ACC112 (cell line): ENCODE measurements at regions not wholly inside any gene's neighbourhood (a gene's known extent, or its start where the extent isn't known, plus 50 kb on each side); places are given as distances from the start of the nearest gene placed in this dataset.

Experiments
- H2AFZ ChIP-seq: fragments of 200-600 bp; sonication (generic); one replicate; pipeline ENCODE4 v1.6.0; 2017; ENCODE audit warnings: antibody characterized with exemption, low read length; ENCODE audit not compliant: unreplicated experiment
- H3K27ac ChIP-seq: fragments of 200-600 bp; sonication (generic); 2 replicates; pipeline ENCODE4 v1.5.1; 2014; ENCODE audit warnings: low read depth, mild to moderate bottlenecking, antibody characterized with exemption, low read length, moderate library complexity
- H3K27me3 ChIP-seq: fragments of 200-600 bp; sonication (generic); 2 replicates; pipeline ENCODE4 v1.6.1; 2014; ENCODE audit warnings: mild to moderate bottlenecking, antibody characterized with exemption, low read length, moderate library complexity, mixed read lengths; ENCODE audit not compliant: insufficient read depth
- H3K36me3 ChIP-seq: fragments of 200-600 bp; sonication (generic); 2 replicates; pipeline ENCODE4 v1.6.1; 2016; ENCODE audit warnings: mild to moderate bottlenecking, antibody characterized with exemption, low read length, moderate library complexity, mixed read lengths; ENCODE audit not compliant: insufficient read depth
- H3K4me1 ChIP-seq: fragments of 200-600 bp; sonication (generic); one replicate; pipeline ENCODE4 v1.6.1; 2016; ENCODE audit warnings: low read length, mixed read lengths; ENCODE audit not compliant: insufficient read depth, unreplicated experiment, control insufficient read depth
- H3K4me3 ChIP-seq: fragments of 200-600 bp; sonication (generic); 2 replicates; pipeline ENCODE4 v1.5.1; 2014; ENCODE audit warnings: mild to moderate bottlenecking, low read depth, low read length
- H3K79me2 ChIP-seq: fragments of 200-600 bp; sonication (generic); one replicate; pipeline ENCODE4 v1.6.0; 2016; ENCODE audit warnings: low read length; ENCODE audit not compliant: control insufficient read depth, unreplicated experiment, insufficient read depth

GRCh38 chr6:66962082-66962481 is 1255.1 kb upstream of the EYS start:
- H3K79me2 ChIP-seq, result no peaks in the 10 kb centered on the region
- H3K27ac ChIP-seq, result no peak overlapping the region
- H3K27me3 ChIP-seq, result no peaks in the 10 kb centered on the region
- no peaks in the 10 kb centered on the region for H3K36me3 ChIP-seq
- H3K4me3 ChIP-seq, result no peak overlapping the region
- H2AFZ ChIP-seq, result no peak overlapping the region
- no peaks in the 10 kb centered on the region for H3K4me1 ChIP-seq

DNA sequence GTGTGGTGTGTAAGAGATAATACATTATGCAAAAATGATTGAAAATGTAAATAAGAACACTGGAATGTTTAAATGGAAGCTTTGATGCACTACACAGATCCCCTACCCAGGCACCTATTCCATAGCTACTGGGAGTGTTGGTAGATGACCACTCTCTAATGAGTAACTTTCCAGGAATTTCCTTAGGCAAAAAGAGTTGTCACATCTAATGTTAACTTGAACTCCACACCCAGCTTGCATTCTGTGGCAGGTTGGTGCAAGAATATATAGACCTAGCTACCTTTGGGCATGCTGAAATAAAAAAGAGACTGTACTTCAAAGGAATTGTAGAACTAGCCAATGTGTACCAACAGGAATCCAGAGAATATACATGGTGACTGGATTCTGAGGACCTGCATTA is 1254.2 kb upstream of the EYS start:
- Histone ChIP-seq H3K27me3 (no peaks in the 10 kb centered on the region), H3K36me3 (no peaks in the 10 kb centered on the region), H3K4me1 (no peaks in the 10 kb centered on the region), H3K79me2 (no peaks in the 10 kb centered on the region), H3K27ac (no peak overlapping the region), H2AFZ (no peak overlapping the region), H3K4me3 (no peak overlapping the region)

DNA sequence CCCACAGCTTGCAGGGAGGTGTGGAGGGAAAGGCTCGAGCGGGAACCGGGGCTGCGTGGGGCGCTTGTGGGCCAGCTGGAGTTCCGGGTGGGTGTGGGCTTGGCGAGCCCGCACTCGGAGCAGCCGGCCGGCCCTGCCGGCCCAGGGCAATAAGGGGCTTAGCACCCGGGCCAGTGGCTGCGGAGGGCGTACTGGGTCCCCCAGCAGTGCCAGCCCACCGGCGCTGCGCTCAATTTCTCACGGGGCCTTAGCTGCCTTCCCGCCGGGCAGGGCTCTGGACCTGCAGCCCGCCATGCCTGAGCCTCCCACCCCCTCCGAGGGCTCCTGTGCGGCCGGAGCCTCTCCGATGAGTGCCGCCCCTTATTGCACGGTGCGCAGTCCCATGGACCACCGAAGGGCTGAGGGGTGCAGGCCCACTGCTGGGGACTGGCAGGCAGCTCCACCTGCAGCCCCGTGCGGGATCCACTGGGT is 1242.2 kb upstream of the EYS start:
- H3K27me3 ChIP-seq, result no peaks in the 10 kb centered on the region
- no peak overlapping the region for H3K27ac ChIP-seq
- peaks cover 4% of the 10 kb centered on the region for H3K4me1 ChIP-seq
- no peaks in the 10 kb centered on the region for H3K79me2 ChIP-seq
- H3K4me3 ChIP-seq, result no peak overlapping the region
- H2AFZ ChIP-seq, result no peak overlapping the region
- H3K36me3 ChIP-seq, result no peaks in the 10 kb centered on the region

- Histone ChIP-seq H3K36me3 (no peaks in the 10 kb centered on the region), H3K4me1 (peaks cover 4% of the 10 kb centered on the region), H2AFZ (no peak overlapping the region), H3K27ac (no peak overlapping the region), H3K79me2 (no peaks in the 10 kb centered on the region), H3K4me3 (no peak overlapping the region), H3K27me3 (no peaks in the 10 kb centered on the region)
Observed at GRCh38 chr6:66948106-66948505, 1241.1 kb upstream of the EYS start.

- no peak overlapping the region for H3K4me3 ChIP-seq
- no peak overlapping the region for H2AFZ ChIP-seq
- no peaks in the 10 kb centered on the region for H3K27me3 ChIP-seq
- H3K79me2 ChIP-seq, result no peaks in the 10 kb centered on the region
- H3K36me3 ChIP-seq, result no peaks in the 10 kb centered on the region
- H3K27ac ChIP-seq, result no peak overlapping the region
- H3K4me1 ChIP-seq, result no peaks in the 10 kb centered on the region
Observed at GRCh38 chr6:66940003-66940402, 1233.0 kb upstream of the EYS start.

GRCh38 chr6:66937180-66937579 is 1230.2 kb upstream of the EYS start:
- no peaks in the 10 kb centered on the region for H3K27me3 ChIP-seq
- H3K4me3 ChIP-seq, result no peak overlapping the region
- H3K4me1 ChIP-seq, result no peaks in the 10 kb centered on the region
- H2AFZ ChIP-seq, result no peak overlapping the region
- H3K79me2 ChIP-seq, result no peaks in the 10 kb centered on the region
- H3K27ac ChIP-seq, result no peak overlapping the region
- no peaks in the 10 kb centered on the region for H3K36me3 ChIP-seq

- Histone ChIP-seq H2AFZ (no peak overlapping the region), H3K27me3 (no peaks in the 10 kb centered on the region), H3K4me1 (peaks cover 4% of the 10 kb centered on the region), H3K27ac (no peak overlapping the region), H3K36me3 (no peaks in the 10 kb centered on the region), H3K79me2 (no peaks in the 10 kb centered on the region), H3K4me3 (no peak overlapping the region)
Observed at GRCh38 chr6:66935612-66936011, 1228.6 kb upstream of the EYS start.

DNA sequence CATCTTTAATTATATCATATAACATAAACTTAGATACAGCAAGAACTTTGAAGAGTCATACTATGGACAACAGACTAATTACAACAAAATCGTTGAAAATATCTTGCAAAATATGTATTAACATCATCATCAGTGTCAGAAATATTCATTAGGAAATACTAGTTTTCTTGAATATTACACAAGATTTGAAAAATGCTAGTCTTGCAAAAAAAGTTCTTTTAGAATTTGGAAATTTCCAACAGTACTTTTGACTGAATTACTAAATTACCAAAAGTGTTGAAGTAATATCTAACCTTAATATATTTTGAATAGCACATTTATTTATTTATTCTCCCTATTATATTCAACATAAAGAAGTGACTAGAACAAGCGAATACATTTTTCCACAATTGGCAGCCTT is 1224.8 kb upstream of the EYS start:
- H3K4me1 ChIP-seq, result peaks cover 4% of the 10 kb centered on the region
- no peaks in the 10 kb centered on the region for H3K79me2 ChIP-seq
- H3K36me3 ChIP-seq, result no peaks in the 10 kb centered on the region
- H3K27ac ChIP-seq, result no peak overlapping the region
- no peaks in the 10 kb centered on the region for H3K27me3 ChIP-seq
- H2AFZ ChIP-seq, result no peak overlapping the region
- no peak overlapping the region for H3K4me3 ChIP-seq

DNA sequence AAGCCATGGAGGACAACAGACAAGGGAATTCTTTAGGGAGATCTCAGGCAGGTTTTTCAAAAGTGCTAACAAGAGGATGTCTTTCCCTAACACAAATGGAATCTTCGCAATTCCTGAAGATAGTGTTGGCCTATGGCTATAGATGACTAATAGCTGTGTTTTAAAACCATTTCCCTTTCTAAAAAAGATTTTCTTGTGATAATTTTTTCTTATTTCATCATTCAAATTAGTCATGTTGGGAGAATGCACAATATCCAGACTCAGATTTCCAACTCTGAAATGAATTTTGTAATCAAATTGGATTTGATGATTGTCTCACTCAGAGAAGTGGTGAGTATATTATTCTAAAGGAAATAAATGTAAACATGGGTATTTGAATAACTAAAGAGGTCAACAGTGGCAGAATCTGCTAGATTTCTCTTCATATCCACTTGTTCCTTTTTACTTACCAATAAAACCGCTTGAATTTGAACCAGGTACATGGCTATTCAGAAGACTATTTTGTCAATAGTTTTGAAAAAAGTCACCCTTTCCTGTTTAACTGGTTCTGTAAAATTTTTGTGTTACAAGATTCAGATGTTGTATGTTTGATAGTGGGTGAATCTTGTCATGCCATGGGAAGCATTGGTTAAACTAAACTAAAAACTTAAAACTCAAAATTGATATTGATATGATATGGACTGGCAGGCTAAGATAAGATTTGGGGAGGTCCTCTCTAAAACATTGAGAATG is 1223.7 kb upstream of the EYS start:
- Histone ChIP-seq H3K27ac (peak overlapping the region; percentile 21; the same call in 1 of the 2 replicates), H2AFZ (no peak overlapping the region), H3K27me3 (no peaks in the 10 kb centered on the region), H3K36me3 (no peaks in the 10 kb centered on the region), H3K79me2 (no peaks in the 10 kb centered on the region), H3K4me1 (peaks cover 4% of the 10 kb centered on the region), H3K4me3 (no peak overlapping the region)

DNA sequence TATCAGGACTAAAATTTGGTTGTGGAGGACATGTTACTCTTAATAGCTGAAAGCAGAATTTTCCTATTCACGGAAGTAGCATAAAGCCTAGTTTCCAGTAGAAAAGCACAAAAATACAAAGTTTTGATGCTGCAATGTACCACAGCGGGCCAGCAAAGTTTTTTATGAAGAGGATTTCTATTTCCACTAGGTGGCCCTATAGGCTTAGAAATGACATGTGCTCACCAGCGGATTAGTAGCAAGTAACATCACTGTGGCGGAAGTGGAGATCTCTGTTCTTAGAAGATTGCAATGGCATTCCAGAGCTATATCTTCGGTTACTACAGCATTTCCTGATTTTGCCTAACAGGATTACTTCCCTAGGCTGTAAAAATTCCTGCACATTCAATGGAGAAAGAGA is 1219.0 kb upstream of the EYS start:
- Histone ChIP-seq H3K79me2 (no peaks in the 10 kb centered on the region), H3K27me3 (no peaks in the 10 kb centered on the region), H3K36me3 (no peaks in the 10 kb centered on the region), H2AFZ (no peak overlapping the region), H3K4me3 (no peak overlapping the region), H3K4me1 (peaks cover 4% of the 10 kb centered on the region), H3K27ac (no peak overlapping the region)

GRCh38 chr6:66913657-66914056 is 1206.6 kb upstream of the EYS start:
- Histone ChIP-seq H3K4me1 (no peaks in the 10 kb centered on the region), H3K27me3 (no peaks in the 10 kb centered on the region), H2AFZ (no peak overlapping the region), H3K27ac (no peak overlapping the region), H3K4me3 (no peak overlapping the region), H3K79me2 (no peaks in the 10 kb centered on the region), H3K36me3 (no peaks in the 10 kb centered on the region)
